ENCODE measurements at regions not wholly inside any gene's neighbourhood (a gene's known extent, or its start where the extent isn't known, plus 50 kb on each side); places are given as distances from the start of the nearest gene placed in this dataset.

- DNase-seq (ENCODE audit: low read depth): peak; percentile 52
- TF ChIP-seq CTCF (conservative IDR thresholded peaks at IDR 0.05; ENCODE audit: low read depth, low read length): no peak
- H3K4me3 ChIP-seq (ENCODE audit: low read depth, low read length): no peak overlapping the region
Observed at GRCh38 chr2:133652398-133652797, 84.1 kb upstream of the NCKAP5 start.

- no peak for TF ChIP-seq CTCF (conservative IDR thresholded peaks at IDR 0.05; ENCODE audit: low read depth, low read length)
- no peak for DNase-seq (ENCODE audit: low read depth)
Observed at GRCh38 chr2:133653056-133653455, 84.8 kb upstream of the NCKAP5 start.

GRCh38 chr2:133654949-133655348 lies 86.7 kb upstream of the NCKAP5 start:
- H3K4me3 ChIP-seq (ENCODE audit: low read depth, low read length): no peak overlapping the region
- TF ChIP-seq CTCF (conservative IDR thresholded peaks at IDR 0.05; ENCODE audit: low read depth, low read length): no peak
- DNase-seq (ENCODE audit: low read depth): no peak

More at GRCh38 chr2:133653056-133653455, 84.8 kb upstream of the NCKAP5 start:
- no peak overlapping the region for H3K4me3 ChIP-seq (ENCODE audit: low read depth, low read length)

DNA sequence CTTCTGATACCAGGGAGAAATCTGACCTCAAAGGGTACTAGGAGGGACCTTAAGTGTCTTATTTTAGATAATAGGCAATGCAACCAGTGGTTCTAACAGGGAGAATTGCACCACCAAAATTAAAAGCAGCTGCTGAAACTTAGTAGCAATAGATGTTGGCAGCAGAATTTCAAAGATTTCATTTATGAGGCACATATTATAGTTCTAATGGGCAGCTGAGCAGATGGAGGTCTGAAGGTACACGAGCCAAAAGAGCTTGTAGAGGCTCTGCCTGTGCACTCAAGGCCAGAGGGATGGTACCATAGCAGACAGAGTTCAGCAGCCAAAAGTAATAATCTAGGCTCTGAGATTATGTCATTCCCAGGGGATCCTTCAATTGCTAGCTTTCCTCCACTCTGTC lies 87.3 kb upstream of the NCKAP5 start:
- TF ChIP-seq CTCF (conservative IDR thresholded peaks at IDR 0.05; ENCODE audit: low read depth, low read length): no peak
- no peak for DNase-seq (ENCODE audit: low read depth)
- H3K4me3 ChIP-seq (ENCODE audit: low read depth, low read length): no peak overlapping the region

DNA sequence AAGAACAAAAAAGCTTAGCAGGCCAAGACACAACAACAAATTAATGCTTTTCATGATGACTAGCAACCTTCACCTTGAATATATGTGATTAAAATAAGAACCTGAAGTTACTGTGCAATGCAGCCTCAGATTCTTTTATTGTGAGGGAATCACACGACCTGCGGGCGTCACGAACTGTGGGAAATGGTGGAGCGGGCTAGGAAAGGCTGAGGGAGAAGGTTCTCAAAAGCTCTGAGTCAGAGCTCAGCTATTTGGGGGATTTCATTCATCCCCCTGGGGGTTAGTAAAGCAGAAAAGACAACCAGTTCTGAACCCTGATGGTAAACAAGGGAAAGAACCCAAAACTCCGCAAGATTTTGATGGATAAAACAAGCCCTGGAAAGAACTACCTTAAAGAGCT lies 89.3 kb upstream of the NCKAP5 start:
- DNase-seq (ENCODE audit: low read depth): peak; percentile 82
- TF ChIP-seq CTCF (conservative IDR thresholded peaks at IDR 0.05; ENCODE audit: low read depth, low read length): no peak
- no peak overlapping the region for H3K4me3 ChIP-seq (ENCODE audit: low read depth, low read length)

DNA sequence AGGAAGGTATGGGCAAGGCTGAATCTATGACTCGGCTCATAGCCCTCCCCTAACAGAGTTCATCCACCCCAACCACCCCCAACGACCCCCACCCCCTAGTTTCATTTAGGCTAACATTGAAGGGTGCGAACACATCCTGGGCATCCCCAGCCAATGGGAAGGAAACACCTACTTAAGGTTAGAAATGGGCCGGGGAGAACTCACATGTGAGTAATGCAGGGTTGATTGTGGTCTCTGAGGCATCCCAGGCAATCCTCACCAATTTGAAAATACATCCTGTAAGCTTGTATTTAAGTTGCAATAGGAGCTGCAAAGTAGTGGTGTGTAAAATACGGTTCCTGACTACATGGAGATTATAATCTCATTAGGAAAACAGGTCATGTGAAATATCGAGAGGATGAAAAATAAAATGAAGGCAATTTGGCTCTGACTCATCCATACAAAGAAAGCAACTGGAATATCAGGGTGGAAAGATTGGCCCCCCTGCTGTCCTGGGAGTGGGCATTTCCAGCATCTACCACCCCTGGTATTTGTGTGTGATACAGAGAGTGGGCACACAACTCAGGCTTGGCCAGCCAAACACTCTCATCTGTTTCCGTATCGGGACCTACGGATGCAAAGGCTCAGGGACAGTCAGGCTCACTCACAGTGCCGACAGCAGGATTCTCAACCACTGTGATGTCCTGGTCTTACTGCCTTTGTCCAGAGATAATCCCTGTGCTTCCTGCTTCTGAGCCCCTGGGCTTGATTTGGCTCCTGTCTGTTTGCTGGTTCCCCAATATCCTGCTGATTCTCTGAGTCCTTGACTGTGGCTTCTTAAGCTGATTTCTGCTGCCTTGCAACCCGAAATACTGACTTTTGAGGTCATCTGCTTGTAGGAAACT lies 90.0 kb upstream of the NCKAP5 start:
- TF ChIP-seq CTCF (conservative IDR thresholded peaks at IDR 0.05; ENCODE audit: low read depth, low read length): no peak
- H3K4me3 ChIP-seq (ENCODE audit: low read depth, low read length): no peak overlapping the region
- DNase-seq (ENCODE audit: low read depth): peak; percentile 61

DNA sequence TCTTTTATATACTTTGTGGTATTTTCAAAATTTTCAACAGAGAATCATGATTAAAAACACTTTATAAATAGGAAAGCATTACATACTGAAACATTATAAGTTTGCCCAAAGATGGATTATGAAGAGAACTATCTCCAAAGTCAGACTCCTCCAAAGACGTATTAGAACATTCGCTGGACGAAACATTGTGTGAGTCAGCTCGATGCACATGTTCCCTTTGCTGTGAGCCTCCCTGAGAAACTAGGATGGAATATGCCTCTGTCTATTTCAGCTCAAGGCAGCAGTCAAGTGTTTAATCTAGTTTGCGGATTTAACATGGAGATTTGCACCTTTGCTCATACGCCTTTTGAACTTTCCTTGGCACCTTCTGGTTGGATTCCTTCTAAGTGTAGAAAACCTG lies 92.2 kb upstream of the NCKAP5 start:
- DNase-seq (ENCODE audit: low read depth): no peak
- no peak for TF ChIP-seq CTCF (conservative IDR thresholded peaks at IDR 0.05; ENCODE audit: low read depth, low read length)
- no peak overlapping the region for H3K4me3 ChIP-seq (ENCODE audit: low read depth, low read length)
